GM12891 (cell line): ENCODE measurements at regions not wholly inside any gene's neighbourhood (a gene's known extent, or its start where the extent isn't known, plus 50 kb on each side); places are given as distances from the start of the nearest gene placed in this dataset.

Source experiments
- POLR2A ChIP-seq: IDR thresholded peaks from 2 replicates; pipeline ENCODE4 v1.6.1; 2011; ENCODE audit warnings: low read depth, low read length, control low read depth
- POLR2AphosphoS5 ChIP-seq: IDR thresholded peaks from 2 replicates; pipeline ENCODE4 v1.6.1; 2011; ENCODE audit warnings: low read depth, low read length, control low read depth
- POU2F2 ChIP-seq: IDR thresholded peaks from 2 replicates; pipeline ENCODE4 v1.6.1; 2011; ENCODE audit warnings: low read depth, mild to moderate bottlenecking, control low read depth, low read length, moderate library complexity
- SPI1 ChIP-seq: IDR thresholded peaks from 2 replicates; pipeline ENCODE4 v1.6.1; 2011; ENCODE audit warnings: low read depth, low read length, control low read depth
- TAF1 ChIP-seq: IDR thresholded peaks from 2 replicates; pipeline ENCODE4 v1.6.1; 2011; ENCODE audit warnings: low read depth, low read length, control low read depth

DNA sequence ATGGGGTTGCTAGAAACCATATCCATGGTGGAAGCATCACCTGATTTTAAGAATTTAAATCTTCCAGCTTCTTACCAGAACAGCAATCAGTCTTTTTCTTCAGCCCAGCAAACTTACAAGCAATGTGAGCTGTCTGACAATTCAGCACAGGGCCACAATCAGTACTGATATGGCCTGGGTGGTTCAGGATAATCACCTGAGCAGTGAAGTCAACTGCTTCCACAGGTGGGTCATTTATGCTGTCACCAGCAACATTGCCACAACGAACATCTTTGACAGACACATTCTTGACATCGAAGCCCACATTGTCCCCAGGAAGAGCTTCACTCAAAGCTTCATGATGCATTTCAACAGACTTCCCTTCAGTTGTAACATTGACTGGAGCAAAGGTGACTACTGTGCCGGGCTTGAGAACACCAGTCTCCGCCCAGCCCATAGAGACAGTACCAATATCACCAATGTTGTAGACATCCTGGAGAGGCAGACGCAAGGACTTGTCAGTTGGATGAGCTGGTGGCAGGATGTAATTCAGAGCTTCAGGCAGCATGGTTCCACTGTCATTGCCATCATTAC lies 74.8 kb downstream of the SERINC2 start:
- TF ChIP-seq SPI1, result no peak
- TF ChIP-seq POLR2AphosphoS5, result no peak
- TF ChIP-seq POLR2A, result no peak
- TF ChIP-seq TAF1, result no peak
- TF ChIP-seq POU2F2, result no peak
